ENCODE measurements at regions not wholly inside any gene's neighbourhood (a gene's known extent, or its start where the extent isn't known, plus 50 kb on each side); places are given as distances from the start of the nearest gene placed in this dataset.

DNA sequence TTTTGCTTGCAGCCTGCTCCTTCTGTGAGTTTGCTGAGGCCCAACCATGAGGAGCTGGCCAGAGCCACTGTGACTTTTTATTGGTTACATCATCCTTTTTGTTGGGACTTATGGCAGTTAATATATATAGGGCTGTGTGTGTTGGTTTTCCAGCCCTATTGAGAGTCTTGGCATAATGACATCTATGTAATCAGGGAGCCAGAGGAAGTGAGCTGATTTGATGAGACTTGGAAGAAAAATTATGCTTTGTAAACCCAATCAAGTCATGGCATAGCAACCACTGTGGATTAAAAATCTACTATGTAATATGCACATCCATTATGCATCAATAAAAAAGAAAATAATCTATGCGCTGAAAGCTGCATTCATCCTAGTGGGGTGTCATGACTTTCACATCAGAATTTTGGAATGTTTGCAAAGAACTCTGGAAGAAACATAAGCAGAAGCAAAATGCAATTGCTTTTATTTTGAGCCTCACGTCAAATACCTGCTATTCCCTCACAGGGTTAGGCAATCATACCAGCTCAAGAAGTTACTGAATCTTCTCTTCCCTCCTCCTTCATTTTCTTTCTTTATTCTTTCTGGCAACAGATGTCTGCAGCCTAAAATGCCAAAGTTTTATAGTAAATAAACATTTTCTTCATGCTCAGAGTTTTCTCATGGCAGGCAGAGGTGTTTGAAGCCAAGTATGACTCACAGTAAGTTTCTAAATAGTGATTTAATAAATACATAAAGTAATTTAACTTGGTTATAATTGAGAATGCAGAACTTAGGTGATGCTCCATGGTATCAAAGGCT, 308.5 kb downstream of the KCNS3 start:
- DNase-seq (ENCODE audit: low read depth in 2 of 2) = no peak

GRCh38 chr2:18182861-18183260, 304.4 kb downstream of the KCNS3 start:
- DNase-seq (ENCODE audit: low read depth in 2 of 2) = no peak

GRCh38 chr2:18180912-18181311, 302.4 kb downstream of the KCNS3 start:
- DNase-seq (ENCODE audit: low read depth in 2 of 2) = no peak

DNA sequence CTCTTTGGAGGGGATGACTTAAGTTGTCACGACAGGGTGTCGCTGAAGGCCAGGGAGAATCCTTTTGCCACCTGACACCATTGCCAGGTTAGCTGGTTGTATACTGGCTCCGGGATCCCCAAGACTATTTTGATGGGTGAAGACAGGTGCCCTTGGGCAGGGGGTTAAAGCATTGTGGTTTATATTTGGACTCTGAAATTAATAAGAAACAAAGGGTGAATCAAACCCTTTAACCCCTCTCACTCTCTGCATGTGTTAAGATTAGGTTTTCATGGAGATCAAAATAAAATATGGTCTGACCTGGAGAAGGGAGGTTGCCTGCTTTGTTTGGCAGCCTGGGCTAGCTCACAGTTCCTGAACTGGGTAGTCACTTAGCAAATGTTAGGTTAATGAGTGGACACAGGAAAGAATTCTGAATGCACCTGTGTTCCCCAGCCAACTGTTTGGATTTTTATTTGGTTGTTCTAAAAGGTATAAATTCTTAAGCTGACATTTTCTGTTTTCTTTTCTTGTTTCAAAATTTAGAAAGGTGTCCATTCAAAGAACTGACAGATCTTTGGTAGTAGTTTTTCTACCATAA, 301.7 kb downstream of the KCNS3 start:
- DNase-seq (ENCODE audit: low read depth in 2 of 2) = no peak

- DNase-seq (ENCODE audit: low read depth in 2 of 2) = no peak
These were observed 300.4 kb downstream of the KCNS3 start for GRCh38 chr2:18178736-18179349.

DNA sequence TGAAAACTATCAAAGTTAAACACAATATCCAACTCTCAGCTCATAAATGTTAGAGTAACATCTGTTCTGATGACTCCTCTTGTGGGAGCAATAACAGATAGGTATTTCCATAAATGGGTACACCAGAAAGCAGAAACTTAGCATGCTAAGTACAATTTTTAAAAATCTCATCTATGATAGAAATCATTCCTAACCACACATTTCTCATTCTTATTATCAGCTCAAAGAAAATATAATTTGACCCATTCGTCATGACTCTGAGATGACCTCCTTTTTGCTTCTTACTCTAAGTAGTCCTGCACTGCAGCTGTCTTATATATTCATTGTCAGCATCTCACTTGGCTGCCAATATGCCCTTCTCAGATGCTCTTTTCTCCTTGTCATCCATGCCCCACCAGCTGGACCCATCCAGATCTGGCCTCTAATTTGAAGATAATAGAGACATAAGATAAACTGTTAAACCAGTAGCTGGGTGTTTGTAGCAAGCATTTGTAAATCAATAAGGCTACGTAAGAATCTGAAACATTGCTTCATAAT, 298.3 kb downstream of the KCNS3 start:
- DNase-seq (ENCODE audit: low read depth in 2 of 2) = no peak

GRCh38 chr2:18172607-18173006, 294.1 kb downstream of the KCNS3 start:
- DNase-seq (ENCODE audit: low read depth in 2 of 2) = no peak

DNA sequence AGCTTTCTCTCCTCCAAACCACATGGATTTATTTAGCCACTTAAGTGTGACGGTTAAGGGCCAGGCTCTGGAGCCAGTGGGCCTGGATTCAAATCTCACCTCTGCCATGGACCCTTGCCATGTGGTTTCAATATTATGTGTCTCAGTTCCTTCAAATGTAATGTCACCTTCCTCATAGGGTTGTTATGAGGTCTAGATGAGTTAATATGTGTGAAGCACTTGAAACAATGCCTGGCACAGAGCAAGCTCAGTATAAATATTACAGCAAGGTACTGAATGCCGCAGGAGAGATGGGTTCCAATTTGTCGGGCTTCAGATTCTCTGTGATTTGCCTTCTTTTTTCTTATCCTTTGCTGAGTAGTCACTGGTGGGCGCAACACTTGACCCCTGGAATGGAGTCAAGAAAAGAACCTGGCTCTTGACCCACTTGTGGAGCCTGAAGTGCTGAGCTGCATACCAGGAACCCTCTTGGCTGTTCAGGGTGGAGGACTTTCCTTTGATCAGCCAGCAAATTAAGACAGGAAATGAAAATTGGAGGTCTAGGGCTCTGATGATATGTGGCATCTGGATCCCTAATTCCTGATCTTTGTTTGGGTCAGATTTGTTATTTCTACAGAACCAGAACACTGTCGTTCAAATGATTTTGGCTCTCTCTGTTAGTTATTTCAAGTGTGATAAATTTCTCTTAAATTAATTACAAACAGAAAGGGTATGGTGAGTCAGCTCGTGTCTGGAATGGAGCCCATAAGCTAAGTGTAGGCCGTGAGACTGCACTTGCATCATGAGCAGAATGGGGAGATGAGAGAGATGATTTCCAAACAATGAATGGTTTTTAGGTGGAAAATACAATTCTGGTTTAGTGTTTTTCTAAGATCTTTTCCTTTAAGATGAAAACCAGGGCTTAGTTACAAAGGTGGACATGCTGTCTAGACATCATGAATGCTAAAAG, 293.0 kb downstream of the KCNS3 start:
- DNase-seq (ENCODE audit: low read depth in 2 of 2) = no peak

- DNase-seq (ENCODE audit: low read depth in 2 of 2) = no peak
These were observed 292.2 kb downstream of the KCNS3 start for GRCh38 chr2:18170642-18171041.

GRCh38 chr2:18169893-18170175, 291.4 kb downstream of the KCNS3 start:
- DNase-seq (ENCODE audit: low read depth in 2 of 2) = no peak

DNA sequence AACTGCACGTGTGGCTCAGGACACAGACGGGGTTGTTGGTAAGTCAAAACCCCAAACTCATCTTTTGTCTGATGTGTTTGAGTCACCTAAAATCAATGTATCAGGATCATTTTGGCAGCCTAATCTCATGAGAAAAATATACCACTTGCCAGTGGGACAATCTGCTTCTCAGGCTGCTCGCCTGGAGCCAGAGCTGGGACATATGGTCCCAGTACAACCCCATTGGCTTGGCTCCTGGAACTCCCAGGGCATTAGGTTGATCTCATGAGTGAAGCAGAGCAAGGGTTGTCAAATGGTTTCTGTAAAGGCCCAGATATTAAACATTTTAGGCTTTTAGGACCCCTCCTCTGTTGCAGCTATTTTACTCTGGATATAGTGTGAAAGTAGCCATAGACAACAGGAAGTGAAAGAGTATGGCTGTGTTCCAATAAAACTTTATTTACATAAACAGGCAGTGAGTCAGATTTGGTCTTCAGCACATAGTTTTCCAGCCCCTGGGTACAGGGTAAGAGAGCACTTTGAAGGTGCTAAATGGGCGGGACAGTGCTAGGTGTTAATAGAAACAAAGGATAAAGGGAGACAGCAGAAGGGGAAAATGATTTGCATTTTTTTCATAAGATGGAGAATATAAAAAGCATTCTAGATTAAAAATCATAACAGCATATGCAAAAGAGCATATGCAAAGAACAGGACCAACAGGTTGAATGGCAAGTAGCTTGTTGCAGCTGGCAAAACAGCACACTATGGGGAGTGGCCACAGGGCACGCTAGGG, 290.8 kb downstream of the KCNS3 start:
- DNase-seq (ENCODE audit: low read depth in 2 of 2) = no peak

GRCh38 chr2:18167871-18168270, 289.4 kb downstream of the KCNS3 start:
- no peak for DNase-seq (ENCODE audit: low read depth in 2 of 2)

DNA sequence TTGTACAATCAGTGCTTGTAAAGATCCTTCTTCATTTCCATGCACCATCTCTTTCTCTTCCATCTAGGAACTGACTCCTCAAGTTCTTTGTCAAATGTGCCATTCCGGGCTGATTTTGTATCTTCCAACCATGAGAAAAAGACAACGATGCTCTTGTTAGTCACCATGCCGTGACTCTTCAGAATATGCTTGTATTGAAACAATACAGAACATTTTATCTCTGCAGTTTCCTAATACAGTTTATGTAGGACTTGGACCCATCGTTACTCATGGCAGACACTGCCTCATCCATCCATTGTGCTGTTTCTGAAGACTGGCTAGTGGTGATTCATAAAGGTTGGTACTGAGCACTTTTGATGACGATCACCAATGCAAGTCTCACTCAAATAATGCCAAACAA, 283.2 kb downstream of the KCNS3 start:
- DNase-seq (ENCODE audit: low read depth in 2 of 2) = no peak

DNA sequence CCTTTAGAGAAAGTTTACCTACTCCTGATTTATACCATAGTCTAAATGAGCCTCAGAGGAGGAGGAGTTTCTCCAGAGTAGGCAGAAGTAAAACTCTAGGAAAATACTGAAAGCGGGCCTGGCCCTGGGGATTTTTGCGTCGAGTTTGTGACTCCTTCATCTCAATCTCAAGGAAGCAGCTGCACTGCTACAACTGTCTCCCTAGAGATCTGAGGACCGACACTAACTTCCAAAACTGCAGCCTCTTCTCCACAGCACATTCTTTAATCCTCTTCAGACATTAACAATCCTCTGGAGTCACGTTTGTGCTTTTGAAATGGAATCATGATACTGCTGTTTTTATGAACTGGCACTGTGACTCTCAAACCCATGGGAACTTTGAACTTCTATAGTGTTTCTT, 281.4 kb downstream of the KCNS3 start:
- no peak for DNase-seq (ENCODE audit: low read depth in 2 of 2)

DNA sequence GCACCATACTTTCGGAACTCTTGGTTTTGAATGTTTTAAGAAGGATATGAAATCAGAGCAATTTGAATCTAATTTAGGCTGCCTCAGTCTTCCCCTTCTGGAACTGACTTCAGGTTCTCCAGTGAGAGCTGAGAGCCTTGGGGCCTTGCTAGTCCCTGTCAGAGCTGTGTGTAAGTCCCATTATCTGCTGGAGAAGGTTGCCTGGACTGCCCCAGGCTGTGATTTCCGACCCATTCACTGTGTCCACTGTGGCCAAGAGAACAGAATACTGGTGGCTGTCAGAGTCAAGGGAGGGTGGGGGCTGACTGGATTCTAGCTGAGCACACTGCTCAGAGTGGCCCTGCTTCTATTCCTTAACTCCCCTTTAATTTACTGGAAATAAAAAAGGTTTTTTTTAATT, 278.0 kb downstream of the KCNS3 start:
- no peak for DNase-seq (ENCODE audit: low read depth in 2 of 2)

- no peak for DNase-seq (ENCODE audit: low read depth in 2 of 2)
These were observed 277.5 kb downstream of the KCNS3 start for GRCh38 chr2:18156002-18156401.

DNA sequence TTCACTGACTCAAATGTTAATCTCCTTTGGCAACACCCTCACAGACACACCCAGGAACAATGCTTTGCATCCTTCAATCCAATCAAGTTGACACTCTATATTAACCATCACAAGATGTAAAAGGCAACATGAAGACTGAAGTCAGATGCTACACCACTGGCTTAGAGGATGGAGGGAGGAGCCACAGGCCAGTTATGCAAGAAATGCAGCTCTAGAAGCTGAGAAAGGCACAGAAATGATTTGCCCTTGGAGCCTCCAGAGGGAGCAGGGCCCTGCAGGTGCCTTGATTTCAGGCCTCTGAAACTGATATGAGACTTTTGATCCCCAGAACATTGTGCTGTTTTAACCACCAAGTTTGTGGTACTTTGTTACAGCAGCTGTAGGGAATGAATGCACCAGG, 276.3 kb downstream of the KCNS3 start:
- no peak for DNase-seq (ENCODE audit: low read depth in 2 of 2)

GRCh38 chr2:18154259-18154658, 275.8 kb downstream of the KCNS3 start:
- no peak for DNase-seq (ENCODE audit: low read depth in 2 of 2)

GRCh38 chr2:18153741-18154140, 275.3 kb downstream of the KCNS3 start:
- no peak for DNase-seq (ENCODE audit: low read depth in 2 of 2)

DNA sequence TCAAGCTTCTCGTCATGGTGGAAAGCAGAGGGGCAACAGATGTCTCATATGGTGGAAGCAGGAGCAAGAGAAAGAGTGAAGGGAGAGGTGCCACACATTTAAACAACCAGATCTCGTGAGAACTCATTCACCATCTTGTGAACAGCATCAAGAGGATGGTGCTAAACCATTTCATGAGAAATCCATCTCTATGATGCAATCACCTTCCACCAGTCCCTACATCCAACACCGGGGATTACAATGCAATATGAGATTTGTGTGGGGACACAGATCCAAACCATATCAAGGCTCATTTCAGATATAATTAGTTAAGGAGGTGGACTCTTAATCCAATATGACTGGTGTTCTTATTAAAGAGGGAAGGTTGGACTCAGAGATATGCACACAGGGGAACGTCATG, 272.8 kb downstream of the KCNS3 start:
- no peak for DNase-seq (ENCODE audit: low read depth in 2 of 2)

DNA sequence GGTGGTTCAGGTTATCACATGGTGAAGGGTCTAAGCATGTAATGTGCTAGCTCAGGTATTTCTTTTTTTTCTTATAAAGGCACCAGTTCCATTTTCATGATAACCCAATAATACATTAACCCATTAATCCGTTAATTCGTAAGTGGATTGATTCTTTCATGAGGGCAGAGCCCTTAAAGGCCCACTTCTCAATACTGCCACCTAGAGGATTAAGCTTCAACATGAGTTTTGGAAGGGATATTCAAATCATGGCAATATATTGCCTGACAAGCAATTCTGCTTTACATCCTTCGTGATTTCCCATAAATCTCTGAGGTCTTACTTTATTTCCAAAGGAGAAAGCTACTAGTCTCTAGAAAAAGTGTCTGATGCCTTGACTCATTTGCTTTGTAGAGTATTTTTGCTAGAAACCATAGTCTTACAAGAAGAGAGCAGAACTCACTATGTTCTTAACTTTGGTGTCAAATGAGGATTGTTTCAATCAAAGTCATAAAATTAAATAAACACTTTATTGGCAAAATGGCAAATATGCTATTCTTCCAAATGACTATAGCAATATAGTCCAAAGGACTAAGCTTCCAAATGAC, 271.3 kb downstream of the KCNS3 start:
- DNase-seq (ENCODE audit: low read depth in 2 of 2) = no peak

Data from stimulated activated CD8-positive, alpha-beta memory T cell treated with anti-CD3 and anti-CD28 coated beads, Interleukin-2, amount 100 ng/mL, for 48 hours (primary cell).